IPS-18a (cell line): ENCODE measurements at regions not wholly inside any gene's neighbourhood (a gene's known extent, or its start where the extent isn't known, plus 50 kb on each side); places are given as distances from the start of the nearest gene placed in this dataset.

Experiments
- H3K27ac ChIP-seq: one replicate; pipeline ENCODE4 v1.5.1; 2013; ENCODE audit warnings: low read length
- H3K27me3 ChIP-seq: one replicate; pipeline ENCODE4 v1.6.1; 2013; ENCODE audit warnings: mild to moderate bottlenecking, low read length; ENCODE audit not compliant: control insufficient read depth, insufficient read depth
- H3K36me3 ChIP-seq: one replicate; pipeline ENCODE4 v1.6.1; 2013; ENCODE audit warnings: low read depth, low read length; ENCODE audit not compliant: control insufficient read depth
- H3K4me1 ChIP-seq: one replicate; pipeline ENCODE4 v1.6.1; 2013; ENCODE audit warnings: low read depth, low read length; ENCODE audit not compliant: control insufficient read depth
- H3K4me3 ChIP-seq: one replicate; pipeline ENCODE4 v1.5.1; 2013; ENCODE audit warnings: low read length
- H3K9ac ChIP-seq: one replicate; pipeline ENCODE4 v1.6.1; 2013; ENCODE audit warnings: mild to moderate bottlenecking, low read length, moderate library complexity
- H3K9me3 ChIP-seq: one replicate; pipeline ENCODE4 v1.6.1; 2013; ENCODE audit warnings: low read depth, low read length; ENCODE audit not compliant: control insufficient read depth

DNA sequence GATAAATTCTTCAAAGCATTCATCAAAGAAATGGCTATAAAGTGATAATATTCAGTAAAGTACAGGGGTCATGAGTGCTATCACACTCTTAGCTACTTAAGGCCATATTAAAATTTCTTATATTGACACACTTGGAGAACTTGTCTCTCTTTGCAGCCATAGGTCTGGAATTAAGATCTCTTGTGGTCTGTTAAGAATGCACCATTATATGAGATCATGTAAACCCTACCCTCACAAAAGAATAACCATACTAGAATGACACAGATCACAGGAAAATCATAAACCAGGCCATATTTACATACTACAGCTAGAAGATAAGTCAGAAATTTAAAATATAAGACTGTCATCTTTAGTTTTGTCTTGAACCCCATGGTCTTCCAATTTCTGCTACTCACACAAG is 434.3 kb downstream of the PDGFC start:
- Histone ChIP-seq H3K36me3 (no peaks in the 10 kb centered on the region), H3K9ac (no peak overlapping the region), H3K9me3 (no peaks in the 10 kb centered on the region), H3K27me3 (no peaks in the 10 kb centered on the region), H3K27ac (no peak overlapping the region), H3K4me3 (no peak overlapping the region), H3K4me1 (no peaks in the 10 kb centered on the region)

DNA sequence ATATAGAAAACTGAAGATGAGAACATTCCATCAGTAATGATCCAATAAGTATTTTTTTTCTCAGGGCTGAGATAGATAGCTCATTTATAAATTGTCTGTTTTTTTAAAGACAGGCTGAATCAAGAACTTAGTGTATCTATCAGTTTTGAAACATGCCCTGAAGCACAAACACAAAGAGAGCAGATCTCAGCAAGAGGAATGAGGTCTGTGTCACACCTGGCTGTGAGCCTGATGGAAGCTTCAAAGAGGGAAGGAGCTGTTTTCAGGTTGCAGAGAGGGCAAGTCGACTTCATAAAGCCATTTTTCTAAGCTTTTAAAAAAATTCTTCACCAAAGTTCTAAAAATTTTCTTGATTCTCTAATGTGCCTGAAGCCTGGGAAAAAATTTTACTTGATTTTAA is 434.9 kb downstream of the PDGFC start:
- Histone ChIP-seq H3K9ac (no peak overlapping the region), H3K27ac (no peak overlapping the region), H3K36me3 (no peaks in the 10 kb centered on the region), H3K4me3 (no peak overlapping the region), H3K9me3 (no peaks in the 10 kb centered on the region), H3K4me1 (no peaks in the 10 kb centered on the region), H3K27me3 (no peaks in the 10 kb centered on the region)

DNA sequence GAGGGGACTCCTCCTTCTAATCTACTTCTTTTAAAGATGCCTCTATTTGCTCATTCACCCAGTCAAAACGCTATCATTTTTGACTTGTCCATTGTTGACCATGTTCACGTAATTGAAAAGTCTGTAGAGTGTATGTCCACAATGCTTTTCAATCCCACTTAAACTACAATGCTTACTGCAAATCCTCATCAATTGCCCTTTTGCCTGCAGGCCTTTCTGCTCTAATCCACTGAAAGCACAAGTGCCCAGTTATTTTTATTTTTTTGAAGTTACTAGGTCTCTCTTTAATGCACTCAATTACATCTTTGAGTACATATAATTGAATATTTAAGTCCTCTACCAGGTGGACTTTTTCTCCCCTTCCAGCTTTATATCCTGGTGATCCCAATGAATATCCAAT is 437.4 kb downstream of the PDGFC start:
- Histone ChIP-seq H3K4me1 (no peaks in the 10 kb centered on the region), H3K27ac (no peak overlapping the region), H3K4me3 (no peak overlapping the region), H3K36me3 (no peaks in the 10 kb centered on the region), H3K9ac (no peak overlapping the region), H3K9me3 (no peaks in the 10 kb centered on the region), H3K27me3 (no peaks in the 10 kb centered on the region)

DNA sequence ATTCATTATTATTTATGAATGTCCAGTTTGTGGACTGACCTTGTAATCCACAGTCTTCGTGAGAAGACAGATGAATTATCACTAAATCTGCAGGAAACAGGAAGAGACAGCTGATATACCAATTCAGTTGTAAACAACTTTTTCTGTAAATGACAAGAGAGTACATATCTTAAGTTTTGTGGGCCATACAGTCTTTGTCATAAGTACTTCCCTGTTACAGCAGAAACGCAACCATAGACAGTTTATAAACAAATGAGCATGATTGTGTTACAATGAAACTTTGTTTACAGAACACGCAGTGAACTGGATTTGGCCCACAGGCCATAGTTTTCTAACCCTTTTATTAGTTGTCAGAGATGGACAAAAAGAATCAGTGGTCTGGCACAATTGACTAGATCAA is 443.4 kb downstream of the PDGFC start:
- Histone ChIP-seq H3K4me1 (no peaks in the 10 kb centered on the region), H3K27ac (no peak overlapping the region), H3K9ac (no peak overlapping the region), H3K27me3 (no peaks in the 10 kb centered on the region), H3K36me3 (no peaks in the 10 kb centered on the region), H3K4me3 (no peak overlapping the region), H3K9me3 (no peaks in the 10 kb centered on the region)

DNA sequence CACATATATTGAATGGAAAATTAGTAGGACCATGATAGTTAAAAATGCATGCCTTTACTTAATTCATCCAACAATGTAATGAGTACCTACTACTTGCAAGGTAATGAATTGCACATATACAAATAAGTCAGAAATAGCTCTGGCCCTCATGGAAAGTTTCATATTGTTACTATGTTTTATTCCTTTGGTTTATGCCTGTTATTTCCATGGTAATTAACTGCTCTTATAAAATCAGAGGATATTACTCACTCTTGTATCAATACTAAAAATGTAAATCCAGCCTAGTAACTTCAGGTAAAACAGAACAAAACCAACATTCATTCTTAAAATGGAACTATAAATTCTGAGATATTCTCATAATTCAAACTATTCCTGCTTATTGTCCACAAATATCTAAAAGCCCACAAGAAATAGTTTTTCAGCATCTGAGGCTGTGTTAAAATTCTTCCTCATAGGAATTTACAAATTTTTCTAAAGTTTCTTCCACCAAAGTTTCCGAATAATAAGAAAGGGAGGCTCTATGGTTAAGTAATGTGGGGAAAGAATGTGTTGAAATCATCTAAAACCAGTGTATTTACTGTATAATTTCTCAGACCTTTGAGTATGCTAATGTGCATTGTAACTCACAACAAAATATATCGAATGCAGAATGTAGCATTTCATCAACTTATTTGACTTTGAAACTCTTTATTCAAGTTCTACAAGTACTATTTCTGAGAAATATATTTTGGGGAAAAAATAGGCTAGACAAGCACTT is 444.2 kb downstream of the PDGFC start:
- Histone ChIP-seq H3K9me3 (no peaks in the 10 kb centered on the region), H3K27me3 (no peaks in the 10 kb centered on the region), H3K36me3 (no peaks in the 10 kb centered on the region), H3K4me3 (no peak overlapping the region), H3K9ac (no peak overlapping the region), H3K27ac (no peak overlapping the region), H3K4me1 (no peaks in the 10 kb centered on the region)

DNA sequence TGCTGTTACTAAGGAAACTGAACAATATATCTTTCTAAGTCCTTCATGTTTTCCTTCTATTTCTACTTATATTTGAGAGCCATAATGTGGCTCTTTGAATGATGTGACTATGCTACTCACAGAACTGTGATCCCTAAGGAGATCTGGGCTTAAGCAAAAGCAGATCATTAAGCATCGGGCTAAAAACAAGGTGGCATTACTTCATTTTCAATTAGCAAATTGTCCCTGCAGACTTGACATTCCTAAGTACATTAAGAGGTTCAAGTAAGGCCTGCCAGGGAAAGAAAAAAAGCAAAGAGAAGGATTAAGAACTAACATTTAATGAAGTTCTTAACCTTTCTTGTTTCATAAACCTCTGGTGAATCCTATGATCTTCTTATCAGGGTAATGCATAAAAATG is 447.6 kb downstream of the PDGFC start:
- no peaks in the 10 kb centered on the region for H3K4me1 ChIP-seq
- no peaks in the 10 kb centered on the region for H3K36me3 ChIP-seq
- H3K9ac ChIP-seq, result no peak overlapping the region
- no peaks in the 10 kb centered on the region for H3K9me3 ChIP-seq
- no peak overlapping the region for H3K4me3 ChIP-seq
- no peak overlapping the region for H3K27ac ChIP-seq
- H3K27me3 ChIP-seq, result no peaks in the 10 kb centered on the region

DNA sequence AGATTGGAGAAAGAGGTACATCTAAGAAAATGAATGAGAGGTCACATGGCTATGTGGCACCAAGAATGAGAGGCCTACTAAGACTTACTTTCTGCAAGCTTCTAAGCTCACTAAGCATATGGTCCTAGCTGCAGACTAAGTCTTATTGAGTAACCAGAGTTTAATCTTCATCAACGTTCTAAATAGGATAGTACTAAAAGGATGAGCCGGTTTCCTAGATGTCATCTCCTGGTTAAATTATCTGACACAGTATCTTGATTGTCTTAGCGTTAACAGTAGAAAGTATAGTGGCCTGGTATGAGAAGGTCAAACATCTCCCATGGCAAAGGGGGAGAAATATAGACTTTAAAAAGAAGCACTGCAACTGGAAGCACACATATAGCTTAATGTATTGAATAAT is 448.1 kb downstream of the PDGFC start:
- no peaks in the 10 kb centered on the region for H3K36me3 ChIP-seq
- H3K27me3 ChIP-seq, result no peaks in the 10 kb centered on the region
- no peak overlapping the region for H3K4me3 ChIP-seq
- no peak overlapping the region for H3K27ac ChIP-seq
- no peak overlapping the region for H3K9ac ChIP-seq
- no peaks in the 10 kb centered on the region for H3K9me3 ChIP-seq
- H3K4me1 ChIP-seq, result no peaks in the 10 kb centered on the region

DNA sequence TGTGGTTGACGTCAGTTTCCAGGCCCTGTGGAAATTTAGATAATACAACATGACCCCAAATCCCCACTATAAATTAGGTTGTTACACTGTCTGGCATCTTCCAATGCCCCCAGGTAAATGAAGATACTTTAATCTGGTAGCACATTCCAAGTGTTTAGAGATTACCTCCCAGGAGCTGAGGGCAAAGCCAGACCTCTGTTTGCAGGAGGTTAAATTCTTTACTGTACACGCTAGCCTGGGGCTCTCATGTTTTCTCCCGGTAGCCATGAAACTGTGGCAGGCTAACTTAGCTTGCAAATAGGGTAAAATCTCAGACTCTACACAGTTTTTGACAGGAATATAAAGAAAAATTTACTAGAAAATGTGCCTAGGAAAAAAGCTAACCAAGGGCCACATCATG is 450.0 kb downstream of the PDGFC start:
- no peaks in the 10 kb centered on the region for H3K36me3 ChIP-seq
- H3K27ac ChIP-seq, result no peak overlapping the region
- H3K9me3 ChIP-seq, result no peaks in the 10 kb centered on the region
- H3K9ac ChIP-seq, result no peak overlapping the region
- H3K4me3 ChIP-seq, result no peak overlapping the region
- no peaks in the 10 kb centered on the region for H3K4me1 ChIP-seq
- no peaks in the 10 kb centered on the region for H3K27me3 ChIP-seq

DNA sequence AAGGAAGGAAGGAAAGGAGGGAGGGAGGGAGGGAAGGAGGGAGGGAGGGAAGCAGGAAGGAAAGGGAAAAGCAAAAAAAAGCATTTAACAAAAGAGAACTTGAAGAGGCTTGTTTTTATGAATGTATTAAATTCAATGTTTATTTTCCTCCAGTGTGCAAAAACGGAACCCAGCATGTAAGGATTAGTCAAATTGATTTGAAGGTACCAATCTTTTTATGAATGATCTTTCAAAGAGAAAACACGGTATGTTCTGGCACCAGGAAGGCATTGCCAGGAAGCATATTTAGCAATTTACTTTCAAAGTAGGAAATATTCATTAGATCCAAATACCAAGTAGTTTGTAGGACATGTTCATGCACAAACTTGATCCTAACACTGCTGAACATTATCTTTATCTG is 453.6 kb downstream of the PDGFC start:
- Histone ChIP-seq H3K27ac (no peak overlapping the region), H3K4me1 (no peaks in the 10 kb centered on the region), H3K27me3 (no peaks in the 10 kb centered on the region), H3K9ac (no peak overlapping the region), H3K4me3 (no peak overlapping the region), H3K36me3 (no peaks in the 10 kb centered on the region), H3K9me3 (no peaks in the 10 kb centered on the region)

DNA sequence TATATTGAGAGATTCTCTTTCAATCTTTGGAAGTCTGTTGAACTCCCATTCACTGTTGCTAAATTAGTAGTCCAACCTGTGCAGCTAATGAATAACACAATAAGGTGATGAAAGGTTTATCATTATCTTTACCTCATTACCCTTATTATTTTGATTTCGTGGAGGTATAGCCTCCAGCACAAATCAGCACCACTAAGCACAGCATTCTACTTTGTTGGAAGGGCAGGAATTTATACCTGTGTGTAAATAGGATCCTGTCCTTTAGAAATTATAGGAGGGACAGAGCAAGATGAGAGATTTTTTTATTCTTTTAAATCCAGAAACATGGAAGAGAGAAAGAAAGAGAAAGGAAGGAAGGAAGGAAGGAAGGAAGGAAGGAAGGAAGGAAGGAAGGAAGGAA is 454.1 kb downstream of the PDGFC start:
- no peaks in the 10 kb centered on the region for H3K4me1 ChIP-seq
- H3K9me3 ChIP-seq, result no peaks in the 10 kb centered on the region
- no peak overlapping the region for H3K27ac ChIP-seq
- no peaks in the 10 kb centered on the region for H3K36me3 ChIP-seq
- H3K9ac ChIP-seq, result no peak overlapping the region
- no peaks in the 10 kb centered on the region for H3K27me3 ChIP-seq
- no peak overlapping the region for H3K4me3 ChIP-seq

DNA sequence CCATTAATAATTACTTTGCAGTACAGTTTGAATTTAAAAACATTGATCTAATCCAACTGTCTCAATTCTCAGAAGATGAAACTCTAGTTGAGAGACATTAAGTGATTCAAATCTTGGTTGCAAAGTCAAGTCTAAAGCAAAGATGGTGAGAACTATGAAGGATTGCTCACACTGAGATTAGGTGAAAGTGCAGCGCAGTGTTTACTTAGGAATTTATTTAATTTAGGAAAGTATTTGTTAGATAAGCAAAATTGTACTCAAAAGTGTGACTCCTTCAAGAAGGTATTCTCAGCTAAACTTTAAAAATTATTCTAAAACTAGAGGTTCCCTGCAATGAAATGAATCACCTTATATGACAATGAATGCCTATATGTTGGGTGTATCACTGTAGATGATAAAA is 454.9 kb downstream of the PDGFC start:
- H3K9me3 ChIP-seq, result no peaks in the 10 kb centered on the region
- H3K4me1 ChIP-seq, result no peaks in the 10 kb centered on the region
- H3K27me3 ChIP-seq, result no peaks in the 10 kb centered on the region
- no peak overlapping the region for H3K4me3 ChIP-seq
- H3K9ac ChIP-seq, result no peak overlapping the region
- H3K27ac ChIP-seq, result no peak overlapping the region
- no peaks in the 10 kb centered on the region for H3K36me3 ChIP-seq

DNA sequence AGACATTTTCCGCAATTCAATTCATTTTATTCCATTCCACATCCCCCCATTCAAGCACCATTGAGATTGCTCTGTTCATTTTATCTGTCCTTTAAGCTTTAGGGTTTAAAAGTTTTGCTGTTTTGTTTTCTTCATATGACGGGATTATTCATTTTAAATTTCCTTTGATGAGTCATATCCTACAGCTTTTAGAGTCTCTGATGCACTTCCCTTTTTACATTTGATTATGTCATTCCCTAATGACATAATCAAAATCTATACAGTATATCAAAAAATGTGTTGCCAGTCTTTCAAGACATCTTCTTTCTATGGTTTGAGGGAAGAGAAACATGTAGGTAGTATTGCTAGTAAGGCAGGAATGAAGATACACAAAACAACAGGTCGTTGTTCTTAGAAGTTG is 456.3 kb downstream of the PDGFC start:
- H3K4me1 ChIP-seq, result no peaks in the 10 kb centered on the region
- no peaks in the 10 kb centered on the region for H3K36me3 ChIP-seq
- H3K9ac ChIP-seq, result no peak overlapping the region
- H3K9me3 ChIP-seq, result no peaks in the 10 kb centered on the region
- H3K27ac ChIP-seq, result no peak overlapping the region
- no peaks in the 10 kb centered on the region for H3K27me3 ChIP-seq
- no peak overlapping the region for H3K4me3 ChIP-seq
